Sigmoid colon (tissue), 4 donors: ENCODE measurements at regions not wholly inside any gene's neighbourhood (a gene's known extent, or its start where the extent isn't known, plus 50 kb on each side); places are given as distances from the start of the nearest gene placed in this dataset.

ENCODE experiments used
- CTCF ChIP-seq, 4 experiments: fragments of 450-650 bp in 3 of 4; fragments of 200-600 bp in 1 of 4; IDR thresholded peaks; one replicate each; pipeline ENCODE4 v1.5.1; 2016 to 2019; ENCODE audit warnings: antibody characterized with exemption in 4 of 4, mild to moderate bottlenecking in 3 of 4, moderate library complexity in 2 of 4
- EP300 ChIP-seq, 4 donors: sonication (generic); formaldehyde crosslinking; IDR thresholded peaks; one replicate each; pipeline ENCODE4 v1.6.1; 2017; ENCODE audit warnings: antibody characterized with exemption in 4 of 4
- POLR2A ChIP-seq, 2 donors: fragments of 450-650 bp; IDR thresholded peaks; one replicate each; pipeline ENCODE4 v1.6.1; 2016; ENCODE audit warnings: antibody characterized with exemption in 2 of 2, mild to moderate bottlenecking in 2 of 2, moderate library complexity in 2 of 2
- POLR2AphosphoS5 ChIP-seq, 4 donors: sonication (generic); formaldehyde crosslinking; IDR thresholded peaks; one replicate each; pipeline ENCODE4 v1.6.1; 2017; ENCODE audit warnings: antibody characterized with exemption in 4 of 4

- no peak for TF ChIP-seq CTCF (IDR thresholded peaks at IDR 0.05)
- TF ChIP-seq POLR2AphosphoS5 (IDR thresholded peaks at IDR 0.05) = no peak
- no peak for TF ChIP-seq EP300 (IDR thresholded peaks at IDR 0.05)
- TF ChIP-seq POLR2A (IDR thresholded peaks at IDR 0.05) = no peak
Measured at GRCh38 chr4:26082565-26082964, 168.5 kb downstream of the SMIM20 start.
